ENCODE measurements at regions not wholly inside any gene's neighbourhood (a gene's known extent, or its start where the extent isn't known, plus 50 kb on each side); places are given as distances from the start of the nearest gene placed in this dataset.

DNA sequence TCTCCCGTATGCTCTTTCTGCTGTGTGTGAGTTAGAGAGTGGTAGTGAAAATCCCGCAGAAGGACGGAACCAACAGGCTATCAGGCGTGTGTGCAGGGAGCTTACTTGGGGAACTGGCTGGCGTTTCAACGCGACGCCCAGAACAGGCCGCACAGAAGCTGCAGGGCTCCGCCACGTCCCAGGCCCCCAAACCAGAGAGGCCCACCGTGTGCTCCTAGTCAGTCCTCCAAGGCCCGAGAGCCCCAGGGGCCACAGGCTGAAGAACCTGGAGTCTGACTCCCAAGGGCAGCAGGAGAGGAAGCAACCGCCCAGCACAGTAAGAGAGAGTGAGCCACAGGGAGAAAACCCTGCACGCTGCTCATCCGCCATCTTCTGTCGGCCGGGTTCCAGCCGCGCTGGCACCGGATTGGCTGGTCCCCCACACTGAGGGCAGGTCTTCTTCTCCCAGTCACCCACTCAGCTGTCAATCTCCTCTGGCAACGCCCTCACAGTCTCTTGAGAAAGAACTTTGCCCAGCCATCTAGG is 730.6 kb upstream of the VSTM2A start:
- ATAC-seq (ENCODE audit: low read depth) (no peak), DNase-seq (no peak)
- Histone ChIP-seq H3K27me3 (ENCODE audit: control insufficient read depth, insufficient read depth, low read length) (no peaks in the 10 kb centered on the region), H3K4me1 (ENCODE audit: control insufficient read depth, insufficient read depth, low read length) (no peaks in the 10 kb centered on the region), H2AK5ac (ENCODE audit: low read depth, low read length) (no peak overlapping the region), H2BK20ac (ENCODE audit: low read depth, low read length) (no peak overlapping the region), H4K20me1 (ENCODE audit: insufficient read depth, low read length) (no peaks in the 10 kb centered on the region), H4K8ac (ENCODE audit: low read depth in 2 of 2, low read length in 2 of 2) (no peak overlapping the region), H2AK9ac (replicated peaks; ENCODE audit: low read depth, low read length, poor library complexity) (no peak overlapping the region), H2BK120ac (ENCODE audit: low read depth, low read length) (no peak overlapping the region), H3K14ac (replicated peaks; ENCODE audit: low read depth, low read length) (no peak overlapping the region), H3K36me3 (ENCODE audit: control insufficient read depth, insufficient read depth, low read length) (no peaks in the 10 kb centered on the region), H3K4me3 (ENCODE audit: insufficient read depth, low read depth, low read length) (no peak overlapping the region), H4K91ac (ENCODE audit: insufficient read depth, low read depth, low read length) (no peak overlapping the region), H2BK15ac (ENCODE audit: low read depth, low read length) (no peak overlapping the region), H3K4ac (ENCODE audit: low read depth, low read length) (no peak overlapping the region), H3K79me1 (ENCODE audit: low read depth in 1 of 2, low read length in 2 of 2) (no peaks in the 10 kb centered on the region), H3K56ac (ENCODE audit: extremely low read depth, insufficient read depth, low read length) (no peak overlapping the region), H4K5ac (ENCODE audit: low read depth, low read length) (no peak overlapping the region), H3K9me1 (ENCODE audit: insufficient read depth, low read length) (no peaks in the 10 kb centered on the region), H3K27ac (ENCODE audit: insufficient read depth, low read length) (no peak overlapping the region), H3K18ac (ENCODE audit: low read depth, low read length) (no peak overlapping the region), H3K9me3 (ENCODE audit: control insufficient read depth, insufficient read depth, low read length) (peaks cover 10% of the 10 kb centered on the region; the same call in 1 of the 2 replicates), H2AFZ (replicated peaks; ENCODE audit: low read length, poor library complexity) (no peak overlapping the region), H3K9ac (ENCODE audit: low read depth, low read length) (no peak overlapping the region), H3K23ac (ENCODE audit: low read depth, low read length) (no peak overlapping the region), H3K4me2 (ENCODE audit: low read depth, low read length) (no peak overlapping the region), H2BK5ac (ENCODE audit: low read depth, low read length, poor library complexity, severe bottlenecking) (no peak overlapping the region)
- dilution Hi-C loops (cut with HindIII; ENCODE audit: low sequenced_read_pairs, unreplicated experiment): no loop called here
- CTCF ChIA-PET: no interaction called here
- TF ChIP-seq CTCF (conservative IDR thresholded peaks at IDR 0.05; ENCODE audit: low read depth, low read length): no peak
- no peak for TF ChIP-seq RFX5 (IDR thresholded peaks at IDR 0.05; ENCODE audit: low read depth, low read length)
- no peak for TF ChIP-seq CHD1 (IDR thresholded peaks at IDR 0.05; ENCODE audit: low read depth, low read length)
- no peak for TF ChIP-seq SMC3 (IDR thresholded peaks at IDR 0.05; ENCODE audit: low read depth, low read length)
- no peak for TF ChIP-seq CEBPB (IDR thresholded peaks at IDR 0.05; ENCODE audit: low read depth, low read length)
- no peak for TF ChIP-seq FOS (IDR thresholded peaks at IDR 0.05; ENCODE audit: low read depth, low read length)
- TF ChIP-seq ELK1 (IDR thresholded peaks at IDR 0.05; ENCODE audit: borderline replicate concordance, low read depth, low read length): no peak
- intact Hi-C loops (cut with micrococcal nuclease): no loop called here
- BruUV-seq (replicated peaks): no TSS peak
- 75% methylated on average over 4 of the region's 22 CpGs; no CpG with 5 or more reads in 1 of the 2 experiments for WGBS, 2 experiments (ENCODE audit: extremely low coverage in 2 of 2, insufficient read length in 1 of 2)
- in situ Hi-C loops (cut with MboI; ENCODE audit: low sequenced_read_pairs): no loop called here
- POLR2A ChIA-PET (ENCODE audit: unreplicated experiment): interaction anchor here (0.7 kb wide), 1 partner anchor 26 kb away, joined by 4 read pairs; no protein-coding TSS in a partner anchor
